Spinal cord (tissue), 9 donors: ENCODE measurements at regions not wholly inside any gene's neighbourhood (a gene's known extent, or its start where the extent isn't known, plus 50 kb on each side); places are given as distances from the start of the nearest gene placed in this dataset.
"Not testable (repeated sequence)": the region's sequence is repeated elsewhere in the genome, so short reads cannot be mapped to it uniquely, and the experiment has no call there.

Experiments
- DNase-seq, 6 donors: peaks; one replicate each; pipeline versions ENCODE4 v3.0.0 to v3.0.0-alpha.2; 2013 to 2015; ENCODE audit warnings: low spot score in 6 of 6, low read depth in 4 of 6
- H3K27ac ChIP-seq: one replicate; pipeline ENCODE4 v1.5.1; 2013; ENCODE audit warnings: low read depth, low read length, control low read depth
- H3K27me3 ChIP-seq: one replicate; pipeline ENCODE4 v1.6.1; 2013; ENCODE audit warnings: low read length; ENCODE audit not compliant: control insufficient read depth, insufficient read depth
- H3K36me3 ChIP-seq: one replicate; pipeline ENCODE4 v1.6.1; 2013; ENCODE audit warnings: low read length; ENCODE audit not compliant: control insufficient read depth, insufficient read depth
- H3K4me1 ChIP-seq: one replicate; pipeline ENCODE4 v1.6.1; 2013; ENCODE audit warnings: low read length; ENCODE audit not compliant: control insufficient read depth, insufficient read depth
- H3K4me3 ChIP-seq: one replicate; pipeline ENCODE4 v1.5.1; 2013; ENCODE audit warnings: low read depth, low read length, control low read depth
- H3K9me3 ChIP-seq: one replicate; pipeline ENCODE4 v1.6.1; 2013; ENCODE audit warnings: low read length; ENCODE audit not compliant: control insufficient read depth, insufficient read depth
- WGBS: methylation state at CpG from one replicate; pipeline ENCODE4 v1.1.5; 2013; ENCODE audit warnings: missing lambda C conversion rate; ENCODE audit not compliant: insufficient coverage; 5-methylcytosine and 5-hydroxymethylcytosine counted together
- donor health status: healthy.

DNA sequence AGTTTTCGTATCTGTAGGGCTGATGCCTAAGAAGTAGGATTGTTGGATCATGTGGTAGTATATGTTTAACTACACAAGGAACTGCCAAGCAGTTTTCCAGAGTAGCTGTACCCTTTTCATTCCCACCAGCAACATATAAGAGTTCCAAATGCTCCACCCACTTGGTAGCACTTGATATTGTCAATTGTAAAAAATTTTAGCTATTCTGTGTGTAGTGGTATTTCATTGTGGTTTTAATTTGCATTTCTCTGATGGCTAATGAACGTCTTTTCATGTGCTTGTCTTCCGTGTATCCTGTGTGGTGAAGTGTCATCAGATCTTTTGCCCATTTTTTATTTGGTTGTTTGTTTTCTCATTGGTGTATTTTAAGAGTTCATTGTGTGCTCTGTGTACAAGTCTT, 69.7 kb downstream of the TANC2 start:
- Histone ChIP-seq H3K27me3 (no peaks in the 10 kb centered on the region), H3K4me1 (no peaks in the 10 kb centered on the region), H3K27ac (no peak overlapping the region), H3K36me3 (no peaks in the 10 kb centered on the region), H3K4me3 (no peak overlapping the region), H3K9me3 (peaks cover 2% of the 10 kb centered on the region)
- no peak for DNase-seq
- WGBS, result 36% methylated on average over 2 of the region's 3 CpGs

DNA sequence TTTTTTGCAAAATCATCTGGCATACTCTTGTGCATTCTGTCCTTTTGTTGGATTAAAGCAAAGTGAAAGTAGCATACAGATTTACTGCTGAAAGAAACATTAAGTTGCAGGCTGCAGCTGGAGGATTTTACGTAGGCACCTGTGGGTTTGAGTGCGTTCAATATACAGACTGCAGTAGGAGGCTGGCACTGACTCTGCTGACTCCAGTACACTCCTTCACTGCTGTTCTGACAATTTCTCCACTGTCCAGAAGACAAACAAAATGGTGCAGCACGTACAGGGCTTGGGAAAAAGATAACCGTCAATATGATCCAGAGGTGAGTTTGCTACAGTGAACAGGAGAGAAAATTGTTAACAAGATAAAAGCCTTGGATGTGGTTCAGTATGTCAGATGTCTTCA, 73.3 kb downstream of the TANC2 start:
- no peaks in the 10 kb centered on the region for H3K36me3 ChIP-seq
- H3K27ac ChIP-seq, result peak overlapping the region; percentile 29
- no peaks in the 10 kb centered on the region for H3K9me3 ChIP-seq
- H3K4me3 ChIP-seq, result peak overlapping the region; percentile 6
- H3K27me3 ChIP-seq, result no peaks in the 10 kb centered on the region
- WGBS, result 42% methylated on average over 2 of the region's 4 CpGs
- peak in 4 of 6 donors; percentile 10 to 69 (median 24) for DNase-seq
- no peaks in the 10 kb centered on the region for H3K4me1 ChIP-seq

DNA sequence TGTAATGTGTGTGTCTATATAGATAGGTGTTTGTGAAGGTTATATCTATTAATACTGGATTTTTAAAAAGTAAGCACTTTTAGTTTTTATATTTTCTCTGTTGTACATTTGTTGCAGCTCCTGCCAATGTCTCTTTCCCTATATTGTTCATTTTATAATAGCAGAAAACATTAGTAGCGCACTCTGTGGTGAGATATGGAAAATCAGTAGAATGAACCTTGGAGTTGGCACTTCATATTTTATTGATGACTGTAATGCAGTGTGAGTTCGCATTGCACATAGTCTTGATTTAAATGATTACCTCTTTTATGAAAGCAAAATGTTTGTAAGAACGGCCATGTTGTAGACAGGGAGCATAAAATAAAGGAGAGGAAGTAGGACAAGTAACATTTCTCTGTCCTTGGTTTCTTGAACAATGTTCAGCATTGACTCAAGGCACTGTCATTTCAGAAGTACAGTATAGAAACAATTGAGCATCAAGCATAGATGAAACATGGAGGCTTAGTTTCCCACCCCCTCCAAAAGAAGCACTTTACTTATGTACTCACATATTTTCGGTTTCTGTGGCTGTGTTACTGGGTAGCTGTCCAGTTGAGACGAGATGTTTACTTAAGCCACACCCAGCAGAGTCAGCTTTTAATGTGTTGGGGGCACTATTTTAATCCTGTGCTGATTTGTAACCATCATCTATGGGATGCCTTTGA, 74.0 kb downstream of the TANC2 start:
- Histone ChIP-seq H3K27ac (peak overlapping the region; percentile 29), H3K27me3 (no peaks in the 10 kb centered on the region), H3K9me3 (no peaks in the 10 kb centered on the region), H3K4me3 (peak overlapping the region; percentile 10), H3K4me1 (no peaks in the 10 kb centered on the region), H3K36me3 (no peaks in the 10 kb centered on the region)
- DNase-seq, result peak in 2 of 6 donors; percentile 11 to 45
- WGBS, result 100% methylated on average over 1 of the region's 5 CpGs

DNA sequence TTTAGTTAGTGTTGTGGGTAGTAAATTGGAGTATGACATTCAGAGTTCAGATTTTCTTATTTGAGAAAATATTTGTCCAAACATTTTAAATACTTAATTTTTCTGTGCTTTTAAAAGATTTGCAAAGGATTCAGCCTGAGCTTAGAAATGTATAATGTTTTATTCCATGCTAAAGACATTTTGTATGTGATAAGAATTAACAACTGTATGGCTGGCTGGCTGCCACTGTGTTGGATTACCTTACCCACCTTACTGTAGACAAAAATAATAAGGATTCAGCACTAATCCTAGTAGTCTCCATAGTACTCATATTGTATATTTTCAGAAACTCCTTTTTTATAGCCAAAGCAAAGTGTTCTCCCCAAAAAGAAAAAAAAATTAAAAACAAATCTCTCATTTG, 74.8 kb downstream of the TANC2 start:
- H3K9me3 ChIP-seq, result no peaks in the 10 kb centered on the region
- H3K27ac ChIP-seq, result no peak overlapping the region
- H3K27me3 ChIP-seq, result no peaks in the 10 kb centered on the region
- H3K4me3 ChIP-seq, result no peak overlapping the region
- peak in 1 of 6 donors; percentile 29 for DNase-seq
- H3K36me3 ChIP-seq, result no peaks in the 10 kb centered on the region
- H3K4me1 ChIP-seq, result no peaks in the 10 kb centered on the region

DNA sequence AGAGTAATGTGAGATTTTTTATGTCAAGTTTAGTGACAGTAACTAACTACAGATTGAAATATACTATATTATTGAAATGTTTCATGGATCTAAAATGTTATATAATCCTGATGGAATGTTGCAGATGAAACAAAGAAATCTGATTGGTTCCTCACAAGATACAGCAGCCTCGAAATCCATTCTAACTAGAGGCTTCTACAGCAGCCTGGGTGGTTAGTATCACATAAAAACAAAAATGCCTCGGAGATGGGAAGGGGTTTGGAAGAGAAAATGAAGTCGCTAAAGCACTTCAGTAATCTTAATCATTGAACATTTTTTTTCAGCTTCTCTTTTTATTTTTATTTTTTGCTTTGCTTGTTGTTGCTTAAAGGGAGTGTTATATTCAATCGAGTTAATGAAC, 75.2 kb downstream of the TANC2 start:
- Histone ChIP-seq H3K9me3 (no peaks in the 10 kb centered on the region), H3K27ac (no peak overlapping the region), H3K4me1 (no peaks in the 10 kb centered on the region), H3K27me3 (no peaks in the 10 kb centered on the region), H3K4me3 (no peak overlapping the region), H3K36me3 (no peaks in the 10 kb centered on the region)
- peak in 2 of 6 donors; percentile 21 to 58 for DNase-seq
- WGBS, result no CpG with 5 or more reads among the region's 4 CpGs

DNA sequence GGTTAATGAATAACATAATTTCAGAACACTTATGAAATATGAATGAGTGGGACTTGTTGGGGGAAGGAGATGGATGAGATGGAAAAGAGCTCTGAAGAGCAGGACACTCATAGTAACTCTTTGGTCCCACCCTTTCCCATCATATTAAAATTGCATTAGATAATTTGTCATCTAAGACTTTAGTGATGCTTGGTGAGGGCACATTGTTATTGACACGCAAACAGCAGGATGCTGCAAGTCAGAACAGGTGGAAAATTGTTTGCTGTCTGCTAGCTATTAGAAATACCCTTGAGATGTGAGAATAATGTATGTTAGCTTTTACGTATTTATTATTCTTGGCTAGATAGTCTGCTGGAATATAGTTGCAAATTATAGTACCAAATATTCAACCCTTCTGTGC, 75.7 kb downstream of the TANC2 start:
- H3K27ac ChIP-seq, result no peak overlapping the region
- DNase-seq, result peak in 1 of 6 donors; percentile 43
- H3K4me1 ChIP-seq, result no peaks in the 10 kb centered on the region

DNA sequence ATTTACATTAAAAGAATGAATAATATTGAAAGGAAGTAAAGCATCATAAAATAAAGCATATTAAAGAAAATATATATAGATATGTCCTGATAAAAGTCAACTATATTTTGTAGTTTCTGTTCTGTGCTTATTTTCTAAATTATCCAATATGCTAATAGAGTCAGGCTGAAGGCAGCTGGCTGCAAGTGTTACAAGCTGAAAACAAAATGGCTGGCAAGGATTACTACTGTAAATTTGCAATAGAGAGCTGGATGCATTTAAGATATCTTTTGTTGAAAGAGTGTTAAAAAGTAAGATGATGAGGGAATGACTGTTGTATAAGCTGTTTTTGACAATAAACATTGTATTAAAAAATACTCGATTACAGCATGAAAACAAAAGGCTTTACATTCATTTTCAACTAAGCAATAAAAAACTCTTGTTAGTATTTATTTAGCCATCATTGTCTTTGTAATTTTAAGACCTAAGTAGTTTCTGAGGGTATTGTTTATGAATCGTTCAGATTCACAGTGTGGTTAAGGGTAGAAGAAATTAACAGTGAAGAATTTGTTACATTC, 76.3 kb downstream of the TANC2 start:
- no peaks in the 10 kb centered on the region for H3K9me3 ChIP-seq
- no peaks in the 10 kb centered on the region for H3K4me1 ChIP-seq
- H3K27ac ChIP-seq, result no peak overlapping the region
- no peak overlapping the region for H3K4me3 ChIP-seq
- no CpG with 5 or more reads among the region's 2 CpGs for WGBS
- DNase-seq, result peak in 2 of 6 donors; percentile 45 to 47
- no peaks in the 10 kb centered on the region for H3K36me3 ChIP-seq
- no peaks in the 10 kb centered on the region for H3K27me3 ChIP-seq

More for the DNA sequence above, 75.7 kb downstream of the TANC2 start:
- H3K36me3 ChIP-seq, result no peaks in the 10 kb centered on the region
- H3K27me3 ChIP-seq, result no peaks in the 10 kb centered on the region
- H3K9me3 ChIP-seq, result no peaks in the 10 kb centered on the region
- no CpG with 5 or more reads among the region's 2 CpGs for WGBS
- H3K4me3 ChIP-seq, result no peak overlapping the region

DNA sequence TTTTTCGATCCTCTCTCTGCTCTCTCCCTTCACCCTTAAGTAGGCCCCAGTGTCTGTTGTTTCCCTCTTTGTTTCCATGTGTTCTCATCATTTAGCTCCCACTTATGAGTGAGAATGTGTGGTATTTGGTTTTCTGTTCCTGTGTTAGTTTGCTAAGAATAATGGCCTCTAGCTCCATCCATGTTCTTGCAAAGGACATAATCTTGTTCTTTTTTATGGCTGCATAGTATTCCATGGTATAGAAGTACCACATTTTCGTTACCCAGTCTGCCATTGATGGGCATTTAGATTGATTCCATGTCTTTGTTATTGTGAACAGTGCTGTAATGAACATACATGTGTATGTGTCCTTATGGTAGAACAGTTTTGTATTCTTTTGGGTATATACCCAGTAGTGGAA, 91.5 kb downstream of the TANC2 start:
- H3K27ac ChIP-seq, H3K9me3 ChIP-seq, H3K4me1 ChIP-seq, H3K27me3 ChIP-seq, DNase-seq, H3K36me3 ChIP-seq, H3K4me3 ChIP-seq: not testable (repeated sequence)
- no CpG with 5 or more reads among the region's 2 CpGs for WGBS

DNA sequence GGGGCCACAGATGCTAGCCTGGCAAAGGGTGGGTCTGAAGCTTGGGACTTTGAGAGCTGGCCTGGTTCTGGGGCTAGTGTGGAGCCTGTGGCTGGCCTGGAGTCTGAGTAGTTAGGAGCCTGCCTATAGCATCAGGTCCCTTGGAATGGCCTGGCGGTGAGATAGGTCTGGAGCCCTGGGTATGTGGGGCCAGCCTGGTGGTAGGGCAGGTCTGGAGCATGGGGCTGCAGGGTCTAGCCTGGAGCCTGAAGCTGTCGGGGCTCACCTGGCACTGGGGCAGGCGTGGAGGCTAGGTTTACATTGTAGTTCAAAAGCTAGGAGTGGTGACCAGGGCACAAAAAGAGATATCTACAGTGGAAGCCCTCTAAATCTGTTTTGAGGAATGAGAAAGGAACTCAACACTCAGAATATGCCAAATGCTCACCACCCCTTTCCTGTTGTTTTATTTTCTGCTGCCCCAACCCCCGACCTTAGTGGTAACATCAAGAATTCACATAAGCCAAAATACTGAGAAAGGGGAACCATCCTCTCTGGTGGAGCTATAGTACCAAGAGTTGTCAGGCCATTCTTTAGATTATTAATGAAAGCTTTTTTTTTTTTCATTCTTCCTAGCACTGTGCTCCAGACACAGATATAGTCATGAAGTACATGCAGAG, 100.3 kb downstream of the TANC2 start:
- H3K4me3 ChIP-seq, result no peak overlapping the region
- 100% methylated on average over 2 of the region's 4 CpGs for WGBS
- H3K36me3 ChIP-seq, result peaks cover 4% of the 10 kb centered on the region
- no peaks in the 10 kb centered on the region for H3K4me1 ChIP-seq
- no peaks in the 10 kb centered on the region for H3K9me3 ChIP-seq
- DNase-seq, result no peak
- H3K27me3 ChIP-seq, result no peaks in the 10 kb centered on the region
- no peak overlapping the region for H3K27ac ChIP-seq

DNA sequence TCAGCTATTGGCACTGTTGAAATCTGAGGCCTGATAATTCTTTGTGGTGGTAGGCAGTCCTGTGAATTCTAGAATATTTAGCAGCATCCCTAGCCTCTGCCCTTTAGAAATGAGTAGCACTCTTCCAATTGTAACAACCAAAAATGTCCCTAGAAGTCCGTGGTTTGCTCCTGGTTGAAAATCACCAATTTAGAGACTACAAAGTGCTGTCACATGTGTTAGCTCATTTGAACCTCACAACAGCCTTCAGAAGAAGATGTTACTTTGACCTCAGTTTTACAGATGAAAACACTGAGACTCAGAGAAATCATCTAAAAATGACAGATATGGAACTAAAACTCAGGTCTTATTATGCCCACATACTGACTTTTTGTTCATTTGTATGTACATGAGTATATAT, 103.2 kb downstream of the TANC2 start:
- peaks cover 4% of the 10 kb centered on the region for H3K36me3 ChIP-seq
- 83% methylated on average over 1 of the region's 1 CpG for WGBS
- no peaks in the 10 kb centered on the region for H3K4me1 ChIP-seq
- no peaks in the 10 kb centered on the region for H3K9me3 ChIP-seq
- DNase-seq, result no peak
- no peaks in the 10 kb centered on the region for H3K27me3 ChIP-seq
- H3K27ac ChIP-seq, result no peak overlapping the region
- no peak overlapping the region for H3K4me3 ChIP-seq
